ENCODE measurements at regions not wholly inside any gene's neighbourhood (a gene's known extent, or its start where the extent isn't known, plus 50 kb on each side); places are given as distances from the start of the nearest gene placed in this dataset.

- no peak for DNase-seq
Measured at GRCh38 chr7:41161041-41161587, 541.8 kb downstream of the INHBA start.

- no peak for DNase-seq
Measured at GRCh38 chr7:41156268-41156667, 546.6 kb downstream of the INHBA start.

GRCh38 chr7:41153268-41153667 is 549.6 kb downstream of the INHBA start:
- no peak for DNase-seq

- no peak for DNase-seq
Measured at GRCh38 chr7:41152179-41152678, 550.7 kb downstream of the INHBA start.

- no peak for DNase-seq
Measured at GRCh38 chr7:41149576-41149975, 553.3 kb downstream of the INHBA start.

- DNase-seq = no peak
Measured at GRCh38 chr7:41148521-41148951, 554.4 kb downstream of the INHBA start.

DNA sequence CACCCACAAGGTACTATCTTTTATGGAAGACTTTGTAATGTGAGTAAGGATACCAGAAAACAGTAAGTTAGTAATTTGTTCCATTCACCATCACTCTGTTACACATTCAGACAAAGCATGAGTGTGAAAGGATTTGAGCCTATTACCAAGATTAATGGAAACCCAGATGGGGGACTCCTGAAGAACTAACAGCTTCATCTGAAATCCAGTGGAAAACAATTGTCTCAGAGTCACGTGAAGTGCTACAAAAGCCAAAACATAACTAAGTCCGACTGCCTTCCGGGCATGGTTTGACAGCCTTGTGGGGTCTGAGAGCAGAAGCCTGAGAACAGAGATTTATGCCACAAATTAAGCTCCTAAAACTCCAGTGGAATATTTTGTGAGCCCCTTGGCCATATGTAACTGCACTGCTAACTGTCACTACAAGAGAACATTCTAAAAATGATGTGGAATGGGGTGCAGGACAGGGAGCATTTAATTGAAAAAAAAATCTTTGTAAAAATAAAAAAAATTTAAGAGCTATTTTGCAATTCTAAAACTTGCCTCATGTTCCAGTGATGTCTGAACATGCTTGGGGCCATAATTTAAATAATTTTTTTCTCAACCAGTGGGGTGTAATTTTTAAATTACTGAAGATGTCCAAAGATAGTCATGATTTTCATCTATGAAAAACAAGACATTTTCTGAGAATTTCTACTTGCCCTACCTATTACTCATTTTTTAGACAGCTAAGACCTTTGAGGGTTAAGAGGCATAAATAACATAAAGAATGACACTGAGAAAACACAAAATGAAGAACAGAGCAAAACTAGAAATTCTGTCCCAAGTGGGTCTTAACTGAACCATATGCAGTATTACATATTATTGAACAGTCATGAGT is 555.0 kb downstream of the INHBA start:
- no peak for DNase-seq

DNA sequence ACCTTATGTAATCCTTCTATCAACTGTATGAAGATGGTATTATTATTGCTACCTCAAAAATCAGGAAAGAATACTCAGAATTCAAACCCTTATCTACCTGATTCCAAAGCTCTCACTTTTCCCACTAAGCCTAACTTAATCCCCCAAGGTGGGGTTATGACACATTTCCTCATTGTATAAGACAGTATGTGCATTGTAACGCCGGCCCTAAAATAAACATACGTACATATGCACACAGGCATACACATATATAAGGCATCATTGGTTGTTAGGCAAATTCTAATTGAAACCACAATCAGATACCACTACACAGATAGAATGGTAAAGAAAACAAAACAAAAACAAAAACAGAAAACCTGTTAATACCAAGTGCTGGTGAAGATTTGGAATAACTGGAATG is 556.5 kb downstream of the INHBA start:
- no peak for DNase-seq

GRCh38 chr7:41145656-41146055 is 557.2 kb downstream of the INHBA start:
- DNase-seq = no peak

GRCh38 chr7:41142904-41143473 is 559.9 kb downstream of the INHBA start:
- DNase-seq = no peak

GRCh38 chr7:41139789-41140188 is 563.1 kb downstream of the INHBA start:
- no peak for DNase-seq

DNA sequence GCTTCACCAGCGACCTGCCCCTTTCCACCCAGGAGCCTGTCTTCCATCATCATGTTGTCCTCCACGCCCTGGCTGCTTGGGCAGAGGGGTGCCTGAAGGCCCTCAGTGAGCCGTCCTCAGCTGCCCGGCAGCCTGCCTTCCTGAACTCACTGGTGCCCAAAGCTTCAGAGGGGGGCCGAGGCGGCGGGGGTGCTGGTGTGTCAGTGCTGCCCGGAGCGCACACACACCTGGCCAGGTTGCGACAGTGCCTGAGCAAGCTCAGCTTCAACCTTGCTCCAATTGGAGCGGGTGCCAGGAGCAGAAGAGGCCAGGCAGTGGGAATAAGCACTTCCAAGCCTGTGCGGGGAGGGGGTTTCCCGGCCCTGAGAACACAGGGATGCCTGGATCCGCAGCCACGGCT is 566.3 kb downstream of the INHBA start:
- DNase-seq = no peak

DNA sequence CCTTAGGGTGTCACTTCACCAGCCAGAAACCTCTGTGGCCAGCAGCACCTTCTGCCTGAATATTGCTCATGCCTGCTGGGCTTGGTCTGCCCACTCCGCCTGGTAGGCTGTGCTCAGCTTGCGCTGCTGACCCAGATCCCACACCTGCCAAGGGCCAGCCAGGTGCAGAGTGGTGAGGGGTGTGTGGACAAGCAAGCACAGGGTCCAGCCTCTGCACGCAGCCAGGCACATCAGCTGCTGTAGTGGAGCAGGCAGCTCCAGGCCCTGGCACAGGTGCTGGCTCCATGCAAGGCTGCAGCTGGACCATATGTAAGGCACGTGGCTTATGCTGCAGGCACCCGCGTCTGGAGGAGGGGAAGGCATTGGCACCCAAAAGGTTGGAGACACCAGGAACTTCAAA is 567.4 kb downstream of the INHBA start:
- DNase-seq = no peak

- DNase-seq = no peak
Measured at GRCh38 chr7:41134300-41135255, 568.3 kb downstream of the INHBA start.

DNA sequence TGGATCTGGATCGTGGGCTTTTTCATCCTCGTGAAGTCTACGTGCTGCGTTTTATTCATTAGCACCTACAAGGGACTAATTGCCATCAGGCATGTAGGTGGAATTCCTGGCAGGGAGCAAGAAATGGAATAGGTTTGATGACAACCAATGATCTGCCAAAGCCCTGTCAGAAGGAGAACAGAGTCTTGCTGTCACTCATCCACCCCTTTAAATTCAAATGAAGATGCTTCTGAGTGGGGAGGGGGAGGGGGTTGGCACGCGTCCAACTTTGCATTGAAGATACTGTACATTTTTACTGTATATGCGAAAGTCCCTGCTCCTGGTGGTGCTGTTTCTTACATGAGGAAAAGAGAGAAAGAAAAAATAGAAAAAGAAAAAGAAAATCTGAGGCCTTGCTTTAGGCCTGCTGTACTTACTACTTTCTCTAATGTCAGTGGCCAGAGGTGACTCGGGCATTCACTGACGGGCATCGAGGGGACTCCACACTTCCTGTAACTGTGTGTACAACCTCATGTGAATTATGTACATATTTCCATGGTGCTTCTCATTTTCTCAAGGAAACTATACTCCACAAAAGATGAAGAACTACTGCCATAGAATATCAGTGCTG is 569.1 kb downstream of the INHBA start:
- no peak for DNase-seq

DNA sequence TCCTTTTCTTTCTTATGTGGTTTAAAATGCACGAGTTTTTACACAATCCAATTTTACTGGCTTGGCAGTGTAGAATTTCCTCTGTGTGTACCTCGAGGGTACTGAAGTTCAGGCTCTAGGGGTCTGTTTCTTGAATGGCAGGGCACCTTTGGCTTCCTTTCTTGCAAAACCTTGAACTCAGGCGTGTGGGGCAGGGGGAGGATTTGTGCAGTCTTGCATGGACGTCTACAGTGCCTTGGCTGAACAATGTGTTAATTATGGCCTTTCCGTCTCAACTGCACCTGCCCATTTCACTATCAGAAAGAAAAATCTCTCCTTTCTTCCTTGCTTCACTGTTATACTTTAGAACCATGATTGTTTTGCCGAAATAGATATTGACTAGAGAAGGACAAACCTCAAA is 570.9 kb downstream of the INHBA start:
- no peak for DNase-seq

DNA sequence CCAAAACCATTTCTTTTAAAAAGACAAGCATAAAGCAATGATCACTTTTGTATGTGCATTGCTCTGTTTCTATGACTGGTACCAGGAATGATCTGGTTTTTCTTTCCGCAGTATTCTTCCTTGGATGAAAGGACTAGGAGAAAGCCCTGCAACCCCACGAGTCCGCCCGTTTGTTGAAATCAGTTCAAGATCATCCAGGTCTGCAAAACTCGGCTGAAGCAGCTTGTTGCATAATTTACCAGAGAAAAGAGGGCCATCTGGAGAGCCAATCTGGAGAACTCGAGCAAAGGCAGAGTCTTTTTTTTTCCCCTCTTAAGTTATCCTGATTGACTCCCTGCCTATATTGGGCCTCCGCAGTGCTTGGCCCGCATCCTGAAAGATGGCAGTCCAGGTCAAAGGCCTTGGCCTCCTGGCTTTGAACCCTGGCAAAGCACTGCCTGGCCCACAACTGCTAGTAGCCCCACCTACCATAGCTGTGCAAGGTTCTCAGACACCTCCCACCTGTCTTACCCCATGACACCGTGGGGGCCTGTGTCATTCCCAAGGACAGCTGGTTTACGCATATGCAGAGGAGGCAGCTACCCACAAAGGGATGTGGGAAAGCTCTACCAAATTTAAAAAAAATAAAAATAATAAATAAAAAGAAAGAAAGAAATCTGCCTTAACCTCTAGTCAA is 572.2 kb downstream of the INHBA start:
- no peak for DNase-seq

DNA sequence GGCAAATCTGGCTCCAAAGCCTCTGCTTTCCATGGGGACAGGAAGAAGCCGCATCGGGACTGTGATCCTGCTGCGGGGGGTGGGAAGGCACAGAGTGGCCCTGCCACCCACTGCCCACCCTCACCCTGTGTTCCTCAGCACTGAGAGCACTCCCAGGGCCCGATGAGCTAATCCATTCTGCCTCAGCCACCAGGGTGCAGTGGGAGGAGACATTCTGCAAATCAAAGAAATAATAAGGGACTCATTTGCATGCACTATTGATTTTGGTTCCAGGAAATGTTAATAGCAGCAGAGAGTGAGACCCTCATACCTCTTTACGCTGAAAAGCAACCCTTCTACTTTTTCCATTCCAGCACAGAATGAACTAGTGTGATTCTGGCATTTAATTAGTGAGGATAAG is 572.8 kb downstream of the INHBA start:
- DNase-seq = no peak

DNA sequence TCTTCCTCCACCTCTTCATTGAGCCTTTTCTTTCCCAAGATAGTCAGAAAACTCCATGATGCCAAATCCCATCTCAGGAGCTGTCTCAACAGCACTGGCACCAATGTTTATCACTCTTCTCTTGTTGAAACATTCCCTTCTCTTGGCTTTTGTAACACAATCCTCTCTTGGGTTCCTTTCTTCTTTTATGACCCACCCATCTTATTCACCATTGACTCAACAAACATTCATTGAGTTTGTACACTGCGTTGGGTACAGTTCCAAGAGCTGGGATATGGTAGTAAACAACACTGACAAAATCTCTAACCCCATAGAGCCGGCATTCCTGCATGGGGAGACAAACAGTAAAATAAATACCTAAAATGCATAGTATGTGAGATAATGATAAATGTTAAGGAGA is 577.5 kb downstream of the INHBA start:
- DNase-seq = no peak

DNA sequence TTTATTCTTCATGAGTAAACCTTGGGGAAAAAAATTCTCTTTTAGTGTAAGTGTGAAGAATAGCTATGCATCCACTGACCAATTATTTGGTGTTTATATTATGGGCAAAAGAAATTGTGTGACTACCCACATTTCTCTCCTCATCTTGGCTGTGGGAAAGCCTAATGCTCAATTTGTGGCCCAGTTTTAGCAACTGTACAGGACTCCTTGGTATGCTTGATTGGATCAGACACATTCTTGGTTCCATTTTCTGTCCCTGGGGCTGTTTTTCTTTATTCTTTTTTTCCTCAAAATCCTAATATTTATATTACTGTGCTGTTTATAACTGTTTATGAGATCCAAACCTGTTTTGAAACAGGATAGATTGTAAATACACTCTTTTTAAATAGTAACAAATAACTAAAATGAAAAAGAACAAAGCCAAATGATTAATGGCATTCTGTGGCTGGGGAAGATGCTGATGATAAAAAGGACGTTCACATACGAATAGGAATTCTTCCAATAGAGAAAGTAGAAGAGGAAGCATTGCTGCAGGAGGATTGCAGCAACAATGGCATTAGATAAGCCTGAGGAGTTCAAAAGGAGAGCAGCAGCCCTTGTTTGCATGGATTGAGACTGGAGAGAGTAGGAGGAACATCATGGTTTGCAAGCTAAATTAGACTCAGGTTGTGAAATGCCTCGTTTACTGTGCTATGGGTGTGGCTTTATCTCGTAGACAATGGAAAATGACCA is 580.5 kb downstream of the INHBA start:
- no peak for DNase-seq

DNA sequence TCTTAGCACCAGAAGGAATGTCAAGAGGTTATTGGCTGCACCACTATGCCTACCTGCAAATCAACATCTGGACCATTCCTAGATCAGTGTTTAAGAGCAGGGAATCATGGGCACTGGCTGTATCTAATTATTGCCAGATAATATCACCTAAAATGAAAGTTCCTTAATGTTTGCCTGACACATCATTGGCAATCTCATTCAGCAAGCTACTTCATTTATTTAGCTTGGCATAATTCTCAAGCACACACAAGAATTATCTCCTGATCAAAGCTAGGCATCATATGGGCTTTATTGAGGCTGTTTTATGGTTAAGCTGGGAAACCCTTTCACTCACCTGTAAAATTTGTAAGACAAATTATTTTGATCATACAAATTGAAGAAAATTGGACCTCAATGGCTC is 581.7 kb downstream of the INHBA start:
- no peak for DNase-seq

All from hematopoietic multipotent progenitor cell treated with erythropoietin and hydrocortisone succinate and interleukin-3 and kit ligand, for 8 days (in vitro differentiated cells).